GM10266 (cell line): ENCODE measurements at regions not wholly inside any gene's neighbourhood (a gene's known extent, or its start where the extent isn't known, plus 50 kb on each side); places are given as distances from the start of the nearest gene placed in this dataset.

Experiments used
- DNase-seq: peaks from one replicate; pipeline ENCODE4 v3.0.0; 2012; ENCODE audit errors: extremely low spot score
- CTCF ChIP-seq: IDR thresholded peaks from 2 replicates; pipeline ENCODE4 v1.5.1; 2012; ENCODE audit warnings: mild to moderate bottlenecking, low read depth; ENCODE audit not compliant: control insufficient read depth, insufficient read depth; ENCODE audit errors: missing control alignments

GRCh38 chr3:103403191-103403590 lies 968.4 kb downstream of the ZPLD1 start:
- DNase-seq = no peak
- no peak for TF ChIP-seq CTCF

GRCh38 chr3:103406320-103406850 lies 971.6 kb downstream of the ZPLD1 start:
- DNase-seq = no peak
- no peak for TF ChIP-seq CTCF

- TF ChIP-seq CTCF = peak; percentile 28
Measured at GRCh38 chr3:103410231-103410630, 975.4 kb downstream of the ZPLD1 start.

GRCh38 chr3:103421460-103421859 lies 986.6 kb downstream of the ZPLD1 start:
- no peak for DNase-seq
- TF ChIP-seq CTCF = no peak

More at GRCh38 chr3:103410231-103410630, 975.4 kb downstream of the ZPLD1 start:
- DNase-seq = no peak

GRCh38 chr3:103437883-103438282 lies 1003.1 kb downstream of the ZPLD1 start:
- DNase-seq = no peak
- TF ChIP-seq CTCF = no peak

- TF ChIP-seq CTCF = no peak
- no peak for DNase-seq
Measured at GRCh38 chr3:103440539-103441203, 1005.9 kb downstream of the ZPLD1 start.

- DNase-seq = no peak
Measured at GRCh38 chr3:103446953-103447629, 1012.3 kb downstream of the ZPLD1 start.

More at GRCh38 chr3:103446953-103447629, 1012.3 kb downstream of the ZPLD1 start:
- TF ChIP-seq CTCF = no peak
